H1 (cell line): ENCODE measurements at regions not wholly inside any gene's neighbourhood (a gene's known extent, or its start where the extent isn't known, plus 50 kb on each side); places are given as distances from the start of the nearest gene placed in this dataset.

Source experiments
- CTCF ChIA-PET: fragments of 300-600 bp; sonication (Branson Sonifier 250); formaldehyde crosslinking; loops from one replicate; lab custom pipeline; 2021; ENCODE audit not compliant: partially characterized antibody; lab: Charles Lee
- POLR2A ChIA-PET: fragments of 300-600 bp; sonication (Branson Sonifier 250); formaldehyde crosslinking; loops from one replicate; lab custom pipeline; 2021; ENCODE audit warnings: inconsistent platforms; ENCODE audit not compliant: partially characterized antibody; lab: Charles Lee
- DNase-seq, 2 experiments: peaks; one replicate each; pipeline versions ENCODE4 v3.0.0 to v3.0.0-alpha.2; 2010 to 2022; ENCODE audit warnings: low spot score in 2 of 2, low read depth in 1 of 2, mixed read lengths in 1 of 2
- FAIRE-seq: peaks from 2 replicates; lab custom pipeline; 2011; peaks lifted over from hg19 to GRCh38; lab: Jason Lieb, UNC
- H2AFZ ChIP-seq: 2 replicates; pipeline ENCODE4 v1.8.1; 2012; ENCODE audit warnings: low read length, inconsistent platforms
- H2AK5ac ChIP-seq: 2 replicates; pipeline ENCODE4 v1.6.1; 2013; ENCODE audit warnings: low read depth, low read length
- H2BK120ac ChIP-seq: replicated peaks from 2 replicates; pipeline ENCODE3; 2013; ENCODE audit warnings: low read depth, low read length, inconsistent platforms
- H2BK12ac ChIP-seq: 2 replicates; pipeline ENCODE4 v1.6.1; 2013; ENCODE audit warnings: low read depth, low read length
- H2BK15ac ChIP-seq: 2 replicates; pipeline ENCODE4 v1.6.1; 2013; ENCODE audit warnings: low read length
- H2BK20ac ChIP-seq: 2 replicates; pipeline ENCODE4 v1.6.1; 2013; ENCODE audit warnings: low read length
- H2BK5ac ChIP-seq: 2 replicates; pipeline ENCODE4 v1.6.1; 2013; ENCODE audit warnings: low read depth, low read length
- H3K14ac ChIP-seq: 2 replicates; pipeline ENCODE4 v1.6.1; 2013; ENCODE audit warnings: inconsistent platforms; ENCODE audit not compliant: insufficient read length
- H3K18ac ChIP-seq: 2 replicates; pipeline ENCODE4 v1.6.1; 2013; ENCODE audit warnings: low read length; ENCODE audit errors: extremely low read depth
- H3K23ac ChIP-seq: 2 replicates; pipeline ENCODE4 v1.6.1; 2013; ENCODE audit warnings: inconsistent platforms; ENCODE audit not compliant: insufficient read length
- H3K23me2 ChIP-seq: 2 replicates; pipeline ENCODE4 v1.6.1; 2013; ENCODE audit warnings: low read depth, low read length
- H3K27ac ChIP-seq: 2 replicates; pipeline ENCODE4 v1.6.1; 2011; ENCODE audit warnings: low read depth, low read length, inconsistent platforms
- H3K27me3 ChIP-seq, 4 experiments: replicated peaks in 1 of 4; 1 replicate in 1 of 4; 2 replicates in 3 of 4; pipeline versions ENCODE4 v1.6.1 to v1.8.1; 2011 to 2013; ENCODE audit warnings: low read length in 3 of 4, mild to moderate bottlenecking in 3 of 4, inconsistent platforms in 2 of 4, mixed read lengths in 2 of 4, moderate library complexity in 1 of 4; ENCODE audit not compliant: control insufficient read depth in 3 of 4, insufficient read depth in 3 of 4; ENCODE audit errors: extremely low read depth in 1 of 4
- H3K36me3 ChIP-seq, 4 experiments: 2 replicates each; pipeline versions ENCODE4 v1.6.1 to v1.8.1; 2011 to 2013; ENCODE audit warnings: mild to moderate bottlenecking in 4 of 4, low read length in 3 of 4, moderate library complexity in 2 of 4, control low read depth in 1 of 4, inconsistent platforms in 1 of 4; ENCODE audit not compliant: insufficient read depth in 4 of 4, control insufficient read depth in 2 of 4
- H3K4ac ChIP-seq: replicated peaks from 2 replicates; pipeline ENCODE3; 2013; ENCODE audit warnings: low read length, low read depth, mixed read lengths, inconsistent platforms; ENCODE audit not compliant: insufficient read length
- H3K4me1 ChIP-seq, 4 experiments: replicated peaks in 1 of 4; 1 replicate in 1 of 4; 2 replicates in 3 of 4; pipeline versions ENCODE4 v1.6.1 to v1.8.1; 2011 to 2013; ENCODE audit warnings: low read length in 3 of 4, inconsistent platforms in 2 of 4, mixed read lengths in 1 of 4; ENCODE audit not compliant: insufficient read depth in 4 of 4, control insufficient read depth in 3 of 4
- H3K4me2 ChIP-seq, 2 experiments: 2 replicates each; pipeline versions ENCODE4 v1.6.1 to v1.8.1; 2011 to 2013; ENCODE audit warnings: low read depth in 2 of 2, low read length in 2 of 2, control low read depth in 1 of 2, inconsistent platforms in 1 of 2, mild to moderate bottlenecking in 1 of 2; ENCODE audit not compliant: insufficient read depth in 1 of 2
- H3K4me3 ChIP-seq, 4 experiments: fragments of 200-600, 300-600 bp in 1 of 4; sonication (generic), shearing (Covaris generic), sonication (Bioruptor Twin) in 1 of 4; 2 replicates each; pipeline versions ENCODE4 v1.5.1 to v1.8.1; 2011 to 2016; ENCODE audit warnings: low read length in 4 of 4, low read depth in 3 of 4, control low read depth in 2 of 4, inconsistent platforms in 2 of 4, mild to moderate bottlenecking in 2 of 4, mixed read lengths in 1 of 4, moderate library complexity in 1 of 4; ENCODE audit not compliant: insufficient read depth in 2 of 4; ENCODE audit errors: extremely low read depth in 1 of 4
- H3K56ac ChIP-seq: replicated peaks from 2 replicates; pipeline ENCODE3; 2013; ENCODE audit warnings: low read depth, mild to moderate bottlenecking, mixed read lengths, low read length, inconsistent platforms; ENCODE audit not compliant: insufficient read length
- H3K79me1 ChIP-seq: 2 replicates; pipeline ENCODE4 v1.6.1; 2013; ENCODE audit warnings: low read depth, low read length, control low read depth
- H3K79me2 ChIP-seq, 2 experiments: 2 replicates each; pipeline versions ENCODE4 v1.6.1 to v1.8.1; 2012 to 2013; ENCODE audit warnings: low read length in 2 of 2, mild to moderate bottlenecking in 2 of 2, inconsistent platforms in 1 of 2; ENCODE audit not compliant: insufficient read depth in 2 of 2, control insufficient read depth in 1 of 2
- H3K9ac ChIP-seq, 4 experiments: replicated peaks in 1 of 4; 1 replicate in 1 of 4; 2 replicates in 3 of 4; pipeline versions ENCODE4 v1.6.1 to v1.8.1; 2011 to 2013; ENCODE audit warnings: low read depth in 3 of 4, low read length in 3 of 4, control low read depth in 2 of 4, mild to moderate bottlenecking in 2 of 4, moderate library complexity in 2 of 4, inconsistent platforms in 1 of 4; ENCODE audit errors: extremely low read depth in 1 of 4
- H3K9me3 ChIP-seq, 2 experiments: 2 replicates each; pipeline versions ENCODE4 v1.6.1 to v1.8.1; 2012 to 2013; ENCODE audit warnings: mild to moderate bottlenecking in 2 of 2, moderate library complexity in 2 of 2, control low read depth in 1 of 2, inconsistent platforms in 1 of 2, low read depth in 1 of 2, low read length in 1 of 2, mixed read lengths in 1 of 2; ENCODE audit not compliant: insufficient read depth in 2 of 2
- H4K20me1 ChIP-seq, 2 experiments: replicated peaks in 1 of 2; 2 replicates each; pipeline versions ENCODE3 to v1.8.1; 2011 to 2013; ENCODE audit warnings: inconsistent platforms in 2 of 2, low read length in 2 of 2, mild to moderate bottlenecking in 1 of 2; ENCODE audit not compliant: insufficient read depth in 2 of 2, control insufficient read depth in 1 of 2
- H4K5ac ChIP-seq: 2 replicates; pipeline ENCODE4 v1.6.1; 2013; ENCODE audit warnings: low read length, low read depth, mixed read lengths, inconsistent platforms; ENCODE audit not compliant: insufficient read length
- H4K8ac ChIP-seq: 2 replicates; pipeline ENCODE4 v1.8.0; 2013; ENCODE audit warnings: mild to moderate bottlenecking, moderate library complexity, low read length, inconsistent platforms; ENCODE audit not compliant: insufficient read depth; ENCODE audit errors: extremely low read depth
- H4K91ac ChIP-seq: replicated peaks from 2 replicates; pipeline ENCODE3; 2013; ENCODE audit warnings: low read length, mixed read lengths, inconsistent platforms; ENCODE audit not compliant: insufficient read length
- CREB1 ChIP-seq: IDR thresholded peaks from 2 replicates; pipeline ENCODE4 v1.6.1; 2012; ENCODE audit warnings: inconsistent platforms
- GABPA ChIP-seq: IDR thresholded peaks from 2 replicates; pipeline ENCODE4 v1.6.1; 2011; ENCODE audit warnings: mild to moderate bottlenecking, low read length, moderate library complexity, borderline replicate concordance; ENCODE audit not compliant: insufficient read depth
- KDM1A ChIP-seq: fragments of 200-600, 300-600 bp; sonication (generic); IDR thresholded peaks from 2 replicates; pipeline ENCODE4 v1.7.1; 2016; ENCODE audit warnings: mild to moderate bottlenecking, low read length, borderline replicate concordance
- RAD21 ChIP-seq, 2 experiments: IDR thresholded peaks in 1 of 2; conservative IDR thresholded peaks in 1 of 2; 2 replicates each; pipeline ENCODE4 v1.6.1; 2011; ENCODE audit warnings: low read depth in 2 of 2, low read length in 2 of 2, improper control_type of control experiment in 1 of 2, inconsistent platforms in 1 of 2, mild to moderate bottlenecking in 1 of 2, moderate library complexity in 1 of 2
- RBBP5 ChIP-seq: IDR thresholded peaks from 2 replicates; pipeline ENCODE4 v1.7.1; 2012; ENCODE audit warnings: low read depth, mild to moderate bottlenecking, inconsistent platforms, low read length, moderate library complexity, borderline replicate concordance
- SIX5 ChIP-seq: IDR thresholded peaks from 2 replicates; pipeline ENCODE4 v1.6.1; 2011; ENCODE audit warnings: mild to moderate bottlenecking, low read depth, low read length
- TEAD4 ChIP-seq: IDR thresholded peaks from 2 replicates; pipeline ENCODE4 v1.6.1; 2012; ENCODE audit warnings: low read depth, low read length, inconsistent platforms, mixed read lengths
- YY1 ChIP-seq: IDR thresholded peaks from 2 replicates; pipeline ENCODE4 v1.6.1; 2011; ENCODE audit warnings: low read depth, mild to moderate bottlenecking, low read length
- ZNF274 ChIP-seq: IDR thresholded peaks from 2 replicates; pipeline ENCODE4 v1.7.0; 2012; ENCODE audit warnings: low read length, borderline replicate concordance; ENCODE audit errors: extremely low read depth
- WGBS, 2 experiments: shearing (Covaris generic) in 1 of 2; methylation state at CpG; one replicate each; pipeline versions ENCODE4 v1.1.6 to v1.1.7; 2013 to 2015; ENCODE audit warnings: low lambda C conversion rate in 2 of 2, mixed read lengths in 2 of 2, inconsistent platforms in 1 of 2, low coverage in 1 of 2, missing lambda C conversion rate in 1 of 2; ENCODE audit not compliant: insufficient replicate concordance in 2 of 2, insufficient coverage in 1 of 2, insufficient read length in 1 of 2; ENCODE audit errors: extremely low coverage in 1 of 2, missing lambda C conversion rate in 1 of 2; 5-methylcytosine and 5-hydroxymethylcytosine counted together
- TF ChIP-seq, protein P1 (sequence below): IDR thresholded peaks from 2 replicates; pipeline ENCODE4 v1.6.1; 2012; ENCODE audit warnings: inconsistent platforms

DNA sequence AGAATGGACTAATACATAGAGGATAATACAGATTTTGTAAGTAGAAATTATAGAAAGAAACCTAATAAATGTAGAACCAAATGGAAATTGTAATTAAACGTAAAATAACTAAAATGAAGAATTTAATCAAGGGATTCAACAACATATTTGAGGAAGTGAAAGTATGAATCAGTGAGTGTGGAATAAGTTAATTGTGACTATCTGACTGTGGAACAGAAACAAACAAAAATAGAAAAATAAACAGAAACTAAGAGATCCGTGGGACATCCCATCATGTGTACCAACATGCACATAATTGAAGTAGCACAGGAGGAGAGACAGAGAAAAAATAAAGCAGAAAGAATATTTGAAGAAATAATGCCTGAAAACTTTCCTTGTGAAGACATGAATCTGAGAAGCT is 208.6 kb upstream of the TACR3 start:
- Histone ChIP-seq H3K36me3 (no peaks in the 10 kb centered on the region), H3K9ac (no peak overlapping the region), H3K18ac (no peak overlapping the region), H2BK5ac (no peak overlapping the region), H2BK12ac (no peak overlapping the region), H3K23ac (no peak overlapping the region), H3K4ac (no peak overlapping the region), H2BK120ac (no peak overlapping the region), H4K5ac (no peak overlapping the region), H3K79me1 (no peaks in the 10 kb centered on the region), H4K8ac (no peak overlapping the region), H3K27me3 (no peaks in the 10 kb centered on the region), H2AFZ (no peak overlapping the region), H2AK5ac (no peak overlapping the region), H3K4me2 (no peak overlapping the region), H2BK15ac (no peak overlapping the region), H3K79me2 (no peaks in the 10 kb centered on the region), H3K4me1 (no peaks in the 10 kb centered on the region), H3K27ac (no peak overlapping the region), H3K4me3 (no peak overlapping the region), H3K9me3 (no peaks in the 10 kb centered on the region; a peak in 1 of 4 replicates), H3K14ac (no peak overlapping the region), H3K56ac (no peak overlapping the region), H4K20me1 (no peaks in the 10 kb centered on the region), H4K91ac (no peak overlapping the region), H3K23me2 (no peaks in the 10 kb centered on the region), H2BK20ac (no peak overlapping the region)
- 88% methylated on average over 2 of the region's 2 CpGs; no CpG with 5 or more reads in 1 of the 2 experiments for WGBS, 2 experiments
- POLR2A ChIA-PET: no interaction called here
- FAIRE-seq: no peak
- CTCF ChIA-PET: interaction anchor here (0.5 to 0.8 kb wide), 2 partner anchors 126 to 611 kb away, joined by 3 read pairs; no protein-coding TSS in a partner anchor
- DNase-seq: no peak
- TF ChIP-seq RBBP5 (no peak), RAD21 (IDR thresholded peaks at IDR 0.05 in 1 of 2, conservative IDR thresholded peaks at IDR 0.05 in 1 of 2; ENCODE audit: low read depth in 2 of 2, low read length in 2 of 2) (no peak), KDM1A (no peak), ZNF274 (no peak), CREB1 (no peak), YY1 (no peak), TEAD4 (no peak), GABPA (no peak), SIX5 (no peak)
- TF ChIP-seq, protein P1, sequence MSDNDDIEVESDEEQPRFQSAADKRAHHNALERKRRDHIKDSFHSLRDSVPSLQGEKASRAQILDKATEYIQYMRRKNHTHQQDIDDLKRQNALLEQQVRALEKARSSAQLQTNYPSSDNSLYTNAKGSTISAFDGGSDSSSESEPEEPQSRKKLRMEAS: no peak
